CD4-positive, alpha-beta T cell treated with Interleukin-10 for 1 hour (primary cell): ENCODE measurements at regions not wholly inside any gene's neighbourhood (a gene's known extent, or its start where the extent isn't known, plus 50 kb on each side); places are given as distances from the start of the nearest gene placed in this dataset.

ENCODE experiments used
- DNase-seq: peaks from one replicate; pipeline ENCODE4 v3.0.0-alpha.2; 2020

DNA sequence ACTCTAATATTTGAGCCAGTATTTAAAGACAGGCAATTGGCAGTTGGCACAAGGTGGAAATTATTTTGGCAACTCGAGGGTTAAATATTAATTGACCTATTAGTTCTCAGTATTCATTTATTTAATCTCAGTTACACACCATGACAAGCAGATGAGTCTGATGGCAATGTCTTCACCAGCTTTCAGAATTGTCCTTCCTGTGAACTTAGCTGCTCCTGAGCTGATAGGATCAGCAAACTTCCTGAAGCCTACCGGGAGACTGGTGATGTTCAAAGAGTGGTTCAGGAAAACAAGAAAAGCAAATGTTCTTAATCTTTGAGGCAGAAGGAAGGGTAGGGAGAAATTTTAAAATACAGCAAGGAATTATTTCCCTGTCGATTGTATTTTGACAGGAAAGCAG is 522.2 kb downstream of the SOX2 start:
- DNase-seq, result no peak

DNA sequence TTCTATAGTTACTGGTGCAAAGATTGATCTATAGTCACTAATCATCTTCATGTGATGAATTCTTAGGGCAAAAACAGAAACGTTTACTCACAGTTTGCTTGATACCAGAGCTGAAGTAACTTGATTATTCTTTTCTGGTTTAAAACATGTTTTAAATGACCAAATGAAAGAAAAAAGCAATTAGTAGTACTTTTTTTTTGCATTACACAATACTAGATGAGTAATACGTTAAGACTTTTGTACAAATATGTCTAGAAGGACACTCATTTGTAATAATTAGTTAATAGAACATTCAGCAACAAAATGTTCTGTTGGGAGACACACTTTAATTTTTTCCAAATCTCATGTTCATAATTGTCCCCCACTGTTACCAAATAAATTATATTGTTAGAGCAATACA is 523.2 kb downstream of the SOX2 start:
- no peak for DNase-seq

GRCh38 chr3:182235504-182235903 is 523.8 kb downstream of the SOX2 start:
- DNase-seq, result no peak

DNA sequence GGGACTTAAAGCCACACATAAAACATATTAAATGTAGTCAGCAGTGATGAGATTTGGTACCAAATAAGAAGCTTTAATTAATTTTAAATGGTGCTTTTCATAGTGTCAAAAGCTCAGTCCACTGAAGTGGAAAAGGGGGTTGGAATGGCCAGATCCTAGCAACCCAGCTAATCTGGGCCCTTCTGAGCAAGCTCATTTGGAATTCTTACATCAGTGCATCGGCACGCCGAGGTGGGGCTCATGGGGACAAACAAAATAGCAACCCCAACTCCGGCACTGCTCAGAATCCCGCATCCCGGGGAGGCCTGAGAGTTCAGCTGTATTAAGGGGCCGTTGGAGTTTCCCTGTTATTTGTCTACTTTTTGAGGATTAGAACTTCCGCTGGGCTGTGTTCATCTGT is 526.4 kb downstream of the SOX2 start:
- no peak for DNase-seq

DNA sequence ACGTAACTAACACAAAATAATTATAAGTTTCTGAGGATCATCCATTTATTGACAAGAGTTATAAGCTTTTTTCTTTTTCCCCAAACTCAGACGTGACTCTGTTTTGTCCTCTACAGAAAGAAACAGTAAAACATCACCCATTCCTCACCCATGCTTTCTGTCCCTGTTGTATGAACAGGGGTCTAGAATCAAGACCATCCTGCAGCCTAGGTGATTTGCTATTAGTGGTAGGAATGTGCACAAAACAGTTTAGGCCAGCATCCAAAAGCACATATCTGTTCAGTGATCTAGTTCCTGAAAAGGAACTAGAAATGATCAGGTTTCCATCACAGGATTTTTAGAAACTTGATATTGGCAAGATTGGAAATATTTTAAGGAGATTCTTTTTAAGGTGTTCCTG is 527.6 kb downstream of the SOX2 start:
- DNase-seq, result no peak

DNA sequence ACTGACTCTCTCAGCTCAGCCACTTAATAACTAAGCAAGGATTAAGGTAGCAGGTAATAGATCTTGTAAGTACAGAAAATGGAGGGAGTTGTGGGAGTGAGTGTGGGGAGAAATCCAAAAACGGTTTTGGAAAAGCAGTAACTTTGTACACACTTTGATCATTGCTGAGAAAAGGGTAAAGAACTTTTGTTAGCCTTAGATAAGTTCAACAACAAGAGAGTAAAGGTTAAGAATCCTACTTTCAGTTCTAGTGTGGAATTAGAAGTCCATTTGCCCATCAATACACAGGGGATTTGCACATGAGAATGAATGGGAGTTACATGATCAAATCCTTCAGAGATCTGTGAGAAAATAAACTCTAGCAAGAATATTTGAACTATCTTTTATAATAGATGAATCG is 528.7 kb downstream of the SOX2 start:
- DNase-seq, result no peak

GRCh38 chr3:182241196-182241765 is 529.6 kb downstream of the SOX2 start:
- no peak for DNase-seq

GRCh38 chr3:182241766-182242488 is 530.2 kb downstream of the SOX2 start:
- DNase-seq, result no peak

- DNase-seq, result no peak
Measured at GRCh38 chr3:182242489-182242942, 530.8 kb downstream of the SOX2 start.

GRCh38 chr3:182243625-182244024 is 531.9 kb downstream of the SOX2 start:
- no peak for DNase-seq

DNA sequence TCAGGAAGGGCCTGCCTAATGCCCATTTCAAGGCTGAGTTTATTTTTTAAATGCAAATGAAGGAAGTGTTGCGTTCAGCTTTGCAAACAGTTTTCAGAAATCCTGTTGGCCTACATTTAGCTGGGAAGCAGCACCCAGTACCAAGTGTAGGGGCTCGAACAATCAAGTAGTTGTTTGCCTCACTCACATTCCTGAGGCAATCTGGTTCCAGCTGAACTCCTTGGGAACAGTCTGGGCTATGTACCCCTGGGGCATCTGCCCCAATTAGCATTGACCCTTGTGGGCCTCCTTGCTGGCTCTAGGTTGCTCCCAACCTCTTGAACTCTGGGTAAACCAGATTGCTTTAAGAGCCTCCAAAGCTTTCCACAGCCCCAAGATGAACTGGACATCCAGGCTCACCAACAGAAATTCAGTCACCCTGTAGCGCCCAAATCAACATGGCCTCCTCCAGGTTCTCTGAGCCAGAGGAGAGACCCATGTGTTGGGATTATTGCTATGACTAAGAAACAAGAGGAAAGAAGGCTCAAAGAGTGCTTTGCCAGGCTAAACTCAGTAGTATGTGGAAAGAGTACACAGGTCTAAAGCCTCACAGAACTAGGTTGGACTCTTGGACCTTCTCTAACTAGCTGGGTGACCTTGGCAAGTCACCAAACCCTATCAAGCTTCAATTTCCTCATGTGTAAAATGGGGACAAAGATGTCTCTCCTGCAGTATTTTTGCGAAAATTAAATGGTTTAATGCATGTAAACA is 532.7 kb downstream of the SOX2 start:
- DNase-seq, result no peak

DNA sequence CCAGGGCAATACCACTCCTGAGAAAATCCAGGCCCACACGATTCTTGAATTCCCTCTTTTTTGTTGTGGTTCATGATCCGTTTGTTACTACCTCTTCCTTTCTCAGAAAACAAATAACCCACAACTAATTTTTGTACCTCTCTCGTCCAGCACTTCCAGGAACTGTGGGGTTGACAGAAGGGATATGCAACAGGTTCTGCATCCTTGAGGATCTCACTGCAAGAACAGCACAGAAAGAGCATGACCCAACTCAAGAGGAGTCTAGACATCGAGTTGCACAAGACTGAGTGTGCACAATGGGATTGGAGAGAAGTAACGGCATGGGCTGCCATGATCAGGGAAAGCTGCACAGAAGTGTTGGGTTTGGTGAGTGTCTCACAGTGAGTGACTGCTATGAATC is 533.3 kb downstream of the SOX2 start:
- DNase-seq, result no peak

DNA sequence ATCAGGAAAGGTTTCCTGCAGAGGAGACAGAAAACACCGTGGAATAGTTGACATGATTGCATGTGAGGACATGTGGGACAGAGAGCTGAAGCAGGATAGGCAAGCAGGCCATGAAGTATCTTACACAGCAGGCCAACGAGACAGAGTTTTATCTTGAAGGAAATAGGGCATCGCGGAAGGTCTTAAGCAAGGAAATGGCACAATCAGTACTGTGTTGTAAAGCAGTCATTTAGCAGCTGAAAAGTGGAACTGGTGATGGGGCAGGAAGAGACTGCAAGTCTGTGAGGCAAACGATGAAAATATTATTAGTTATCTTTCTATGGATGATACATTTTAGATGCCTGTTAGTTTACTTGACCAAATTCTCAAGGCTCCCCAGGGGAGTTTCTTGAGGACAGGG is 535.1 kb downstream of the SOX2 start:
- no peak for DNase-seq

GRCh38 chr3:182248349-182248880 is 536.7 kb downstream of the SOX2 start:
- DNase-seq, result no peak

- no peak for DNase-seq
Measured at GRCh38 chr3:182252802-182253201, 540.5 kb upstream of the ATP11B start.

- no peak for DNase-seq
Measured at GRCh38 chr3:182255158-182255557, 538.1 kb upstream of the ATP11B start.

DNA sequence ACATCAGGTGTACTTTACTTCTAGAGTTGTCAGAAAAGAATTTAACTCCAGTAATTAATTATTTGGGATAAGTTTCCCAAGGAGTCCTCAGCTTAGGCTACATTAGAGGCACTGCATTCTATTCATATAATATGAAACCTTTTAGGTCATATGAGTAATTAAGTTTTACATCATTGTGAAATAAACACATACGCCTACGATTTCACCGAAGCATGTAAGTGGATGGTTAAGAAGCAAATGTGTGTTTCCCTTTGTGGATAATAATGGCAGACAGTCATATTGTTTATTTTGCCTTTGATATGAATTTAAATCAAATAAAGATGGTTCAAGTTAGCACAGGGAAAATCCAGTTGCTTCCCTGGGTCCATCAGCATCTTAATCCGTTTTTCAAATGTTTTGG is 535.9 kb upstream of the ATP11B start:
- DNase-seq, result no peak

DNA sequence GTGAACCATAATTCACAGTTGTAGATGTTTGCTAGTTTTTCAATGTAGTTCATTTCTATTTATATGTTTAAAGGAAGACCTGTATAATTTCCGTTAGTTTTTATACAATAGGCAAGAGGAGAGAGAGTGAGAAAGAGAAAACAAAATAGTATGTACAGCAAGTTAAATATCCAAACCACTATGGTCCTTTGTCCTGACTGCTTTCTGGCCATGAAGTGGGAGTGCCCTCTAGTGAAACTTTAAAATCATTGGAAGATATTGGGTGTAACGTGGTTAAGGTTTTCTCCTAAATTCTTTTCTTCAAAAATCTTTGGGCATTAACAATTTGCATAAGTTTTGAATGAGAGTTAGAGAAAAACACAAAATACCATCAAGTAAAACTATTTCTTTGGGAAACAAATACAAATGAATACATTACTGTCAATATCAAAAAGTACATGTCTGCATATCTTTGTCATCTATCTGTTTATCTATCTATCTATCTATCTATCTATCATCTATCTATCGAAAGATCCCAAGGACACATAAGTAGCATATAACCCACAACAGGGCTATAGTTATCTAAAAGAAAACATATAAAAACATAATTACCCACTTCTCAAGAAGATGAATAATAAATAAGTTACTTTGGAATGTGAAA is 534.6 kb upstream of the ATP11B start:
- no peak for DNase-seq

DNA sequence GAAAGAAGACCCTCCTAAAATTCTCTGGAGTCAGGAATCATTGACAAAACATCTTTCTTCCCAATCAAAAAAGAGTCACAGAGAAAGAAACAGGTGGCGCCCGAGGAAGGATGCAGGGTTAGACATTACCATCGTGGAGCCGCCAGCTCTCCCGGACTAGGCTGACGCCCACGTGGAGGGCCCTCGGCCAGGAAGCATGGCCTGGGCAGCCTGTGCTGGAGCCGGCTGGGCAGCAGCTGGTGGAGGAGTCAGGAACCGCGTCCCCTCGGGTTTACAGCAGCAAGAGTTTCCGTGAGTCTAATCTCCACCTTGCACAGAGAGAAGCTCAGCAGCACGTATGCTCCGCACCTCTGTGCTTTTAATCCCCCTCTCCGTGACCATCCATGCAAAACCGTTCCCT is 533.7 kb upstream of the ATP11B start:
- DNase-seq, result no peak

GRCh38 chr3:182261041-182261440 is 532.3 kb upstream of the ATP11B start:
- no peak for DNase-seq

DNA sequence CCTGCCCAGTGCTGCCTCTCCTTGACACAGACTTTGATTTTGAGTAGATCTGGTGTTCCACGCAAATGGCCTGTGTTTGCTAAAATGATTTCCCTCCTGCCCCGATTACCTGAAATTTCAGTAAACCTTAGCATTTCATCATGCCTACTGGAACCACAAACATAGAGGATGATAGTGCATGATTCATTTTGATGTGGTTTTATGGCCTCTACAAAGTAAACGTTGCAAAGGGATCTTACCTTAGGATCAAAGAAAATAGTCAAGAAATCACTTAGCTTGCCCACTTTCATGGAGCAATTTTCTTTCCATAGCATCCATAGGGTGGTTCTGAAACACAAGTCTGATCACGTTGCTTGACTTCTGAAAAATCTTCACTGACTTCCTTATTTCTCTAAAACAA is 524.6 kb upstream of the ATP11B start:
- no peak for DNase-seq

DNA sequence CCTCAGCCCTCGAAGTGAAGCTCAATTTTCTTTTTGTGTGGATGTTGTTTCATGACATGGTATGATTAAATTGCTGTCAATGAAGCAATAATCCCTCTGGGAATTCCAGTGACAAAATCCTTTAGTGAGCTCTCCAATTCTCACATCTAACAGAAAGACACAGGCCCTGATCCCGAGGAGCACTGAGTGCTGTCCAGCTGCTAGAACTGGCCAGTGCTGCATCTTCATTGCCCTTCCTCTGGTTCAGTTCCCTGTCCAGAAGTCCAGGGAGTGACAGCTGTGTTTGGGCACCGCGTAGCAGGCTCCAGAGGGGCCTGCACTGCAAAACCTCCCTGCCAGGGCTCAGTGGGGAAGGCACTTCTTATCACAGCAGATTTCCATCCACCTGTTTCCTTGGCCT is 516.8 kb upstream of the ATP11B start:
- DNase-seq, result no peak

DNA sequence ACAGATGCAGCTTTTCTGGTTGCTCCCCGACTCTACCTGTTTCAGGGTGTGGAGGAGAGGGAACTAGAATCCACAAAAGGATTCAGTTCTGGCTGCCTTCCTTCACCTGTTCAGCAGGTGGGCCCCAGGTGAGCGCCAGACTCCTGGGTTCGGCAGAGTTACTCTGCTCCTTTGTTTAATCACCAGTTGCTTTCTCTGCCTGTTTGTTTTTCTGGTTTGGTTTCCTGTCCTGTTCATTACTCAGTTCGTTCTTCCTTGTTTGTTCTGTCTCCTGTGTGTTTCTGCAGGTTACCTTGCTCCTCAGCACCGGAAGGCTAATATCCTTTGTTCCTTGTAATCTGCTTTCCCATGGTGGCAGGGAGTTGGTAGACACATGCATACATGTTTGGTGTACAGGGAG is 508.5 kb upstream of the ATP11B start:
- no peak for DNase-seq

GRCh38 chr3:182292591-182292990 is 500.7 kb upstream of the ATP11B start:
- no peak for DNase-seq
